ENCODE measurements at regions not wholly inside any gene's neighbourhood (a gene's known extent, or its start where the extent isn't known, plus 50 kb on each side); places are given as distances from the start of the nearest gene placed in this dataset.

- no peak for DNase-seq
Observed at GRCh38 chr5:107325866-107326265, 344.9 kb downstream of the EFNA5 start.

- DNase-seq: no peak
Observed at GRCh38 chr5:107324809-107325208, 345.9 kb downstream of the EFNA5 start.

GRCh38 chr5:107324071-107324470 is 346.7 kb downstream of the EFNA5 start:
- DNase-seq: no peak

- DNase-seq: no peak
Observed at GRCh38 chr5:107323536-107323935, 347.2 kb downstream of the EFNA5 start.

DNA sequence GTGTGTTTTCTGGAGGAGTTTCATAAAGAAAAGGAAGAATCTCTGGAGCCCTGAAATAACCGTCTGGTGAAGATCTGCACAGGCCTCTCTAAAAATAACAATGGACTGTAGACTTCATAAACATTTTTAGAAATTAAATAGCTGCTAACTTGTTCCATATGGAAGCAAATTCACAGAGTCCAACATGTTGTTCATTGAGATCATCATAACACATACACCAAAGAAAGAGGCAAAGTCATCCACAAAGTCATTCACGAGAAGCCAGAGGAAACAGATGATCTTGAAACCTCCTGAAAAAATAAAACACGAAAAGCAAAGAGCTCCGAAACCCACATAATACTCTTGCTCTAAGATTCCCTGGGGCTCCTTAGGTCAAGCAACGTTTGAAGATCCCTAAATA is 347.8 kb downstream of the EFNA5 start:
- DNase-seq: no peak

- DNase-seq: no peak
Observed at GRCh38 chr5:107321906-107322305, 348.8 kb downstream of the EFNA5 start.

GRCh38 chr5:107320846-107321245 is 349.9 kb downstream of the EFNA5 start:
- DNase-seq: no peak

DNA sequence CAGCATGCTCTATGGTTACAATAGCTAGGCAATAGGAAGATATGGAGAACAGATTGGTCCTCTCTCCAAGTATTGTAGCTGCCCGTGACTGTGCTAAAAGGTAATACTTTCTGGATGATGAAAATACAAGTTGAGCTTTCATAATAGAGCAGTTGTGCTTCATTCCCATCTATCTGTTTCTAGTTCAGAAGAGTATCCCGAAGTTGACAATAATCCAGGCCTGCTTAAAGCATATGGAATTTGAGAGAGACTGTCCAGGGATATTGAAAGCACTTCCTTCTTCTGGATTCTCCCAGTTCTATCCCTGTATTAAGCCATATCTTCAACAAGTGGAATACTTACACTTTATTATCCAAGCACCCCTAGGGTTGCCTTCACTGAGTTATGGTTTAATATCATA is 350.4 kb downstream of the EFNA5 start:
- no peak for DNase-seq

DNA sequence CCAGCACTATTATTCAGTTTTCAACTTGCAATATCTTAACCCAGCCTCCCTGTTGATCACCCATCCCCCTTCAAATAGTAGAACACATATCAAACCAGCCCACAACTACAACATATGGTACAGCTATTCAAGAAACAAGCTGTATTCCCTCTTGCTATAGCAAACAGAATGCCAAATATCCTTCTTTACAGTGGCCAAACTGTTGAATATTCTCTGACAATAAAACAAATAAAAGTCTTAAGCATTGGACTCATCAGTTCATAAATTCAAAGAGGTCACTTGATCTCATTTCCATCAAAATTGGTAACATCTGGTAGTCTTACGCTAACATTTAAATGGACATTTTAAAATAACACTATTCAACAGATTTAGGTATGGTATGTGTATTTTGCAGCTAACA is 350.8 kb downstream of the EFNA5 start:
- DNase-seq: no peak

GRCh38 chr5:107314330-107314729 is 356.4 kb downstream of the EFNA5 start:
- no peak for DNase-seq

DNA sequence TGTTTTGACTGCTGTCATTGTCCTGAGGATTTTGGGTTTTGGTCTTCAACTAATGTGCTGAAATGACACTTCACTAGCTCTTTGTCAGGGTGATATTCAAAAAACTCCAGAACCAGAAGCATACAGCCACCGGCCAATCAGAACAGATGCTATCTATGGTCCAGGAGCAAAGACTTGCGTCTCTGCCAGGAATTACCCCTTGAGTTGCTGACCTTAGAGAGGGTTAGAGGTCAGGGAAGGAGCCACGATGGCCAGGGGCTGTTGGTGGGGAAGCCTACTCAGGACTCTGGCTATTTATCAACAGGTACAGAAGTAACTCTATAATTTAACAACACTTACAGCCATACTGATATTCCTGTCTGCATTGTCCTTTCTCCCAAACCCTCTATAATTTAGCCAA is 356.8 kb downstream of the EFNA5 start:
- DNase-seq: no peak

GRCh38 chr5:107313098-107313497 is 357.6 kb downstream of the EFNA5 start:
- no peak for DNase-seq

GRCh38 chr5:107310181-107310580 is 360.6 kb downstream of the EFNA5 start:
- no peak for DNase-seq

DNA sequence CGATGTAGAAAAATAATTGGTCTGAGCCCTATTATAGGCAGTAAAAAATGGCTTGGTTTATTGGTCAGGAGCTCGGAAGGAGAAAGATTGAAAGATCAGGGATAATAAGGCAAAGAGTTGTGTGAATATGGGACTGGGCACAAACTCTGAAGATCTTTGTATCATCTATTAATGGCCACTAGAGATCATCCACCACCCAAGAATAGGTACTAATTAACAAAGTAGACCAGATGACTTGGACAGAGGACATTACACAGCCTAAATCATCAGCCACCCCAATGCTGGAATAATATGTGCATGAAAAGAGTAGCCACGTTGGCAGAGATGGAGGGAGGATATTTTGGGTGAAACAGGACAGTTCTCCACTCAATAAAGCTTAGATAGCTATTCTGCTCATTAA is 364.1 kb downstream of the EFNA5 start:
- DNase-seq: no peak

GRCh38 chr5:107306002-107306401 is 364.7 kb downstream of the EFNA5 start:
- no peak for DNase-seq

- no peak for DNase-seq
Observed at GRCh38 chr5:107304684-107305083, 366.1 kb downstream of the EFNA5 start.

DNA sequence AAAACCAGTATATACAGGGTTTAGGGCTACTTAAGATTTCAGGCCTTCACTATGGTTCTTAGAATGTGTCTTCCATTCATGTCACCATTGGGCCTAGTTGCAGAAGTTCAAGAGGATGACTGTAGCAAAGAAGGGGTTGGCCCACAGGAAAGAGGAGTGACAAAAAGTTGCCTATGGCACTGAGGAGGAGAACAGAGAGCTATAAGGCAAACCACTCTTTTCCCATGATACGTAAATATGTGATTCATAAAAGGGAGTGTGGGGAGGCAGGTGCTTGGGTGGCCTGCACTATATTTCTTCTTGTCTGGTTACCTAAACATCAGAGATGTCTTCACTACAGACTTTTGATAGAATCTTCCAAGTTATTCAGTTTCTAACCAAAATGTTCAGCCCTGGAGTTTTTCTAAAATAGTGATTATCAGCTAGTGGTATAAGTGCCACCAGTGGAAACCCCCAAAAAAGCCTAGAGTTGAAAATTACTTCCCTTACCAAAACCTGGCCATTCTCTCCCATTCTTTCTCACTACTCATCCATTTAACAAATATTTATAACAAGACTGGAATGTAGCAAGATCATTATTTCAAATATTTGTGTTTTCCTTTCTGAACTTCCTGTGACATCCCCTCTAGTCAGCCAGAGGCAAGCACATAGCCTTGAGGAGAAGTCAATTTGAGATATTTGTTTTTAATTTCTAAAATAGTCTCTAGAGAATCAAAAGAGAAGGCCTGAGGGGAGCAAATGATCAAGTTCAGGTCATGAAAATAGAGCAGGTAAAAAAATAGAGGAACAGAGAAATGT is 367.4 kb downstream of the EFNA5 start:
- no peak for DNase-seq

DNA sequence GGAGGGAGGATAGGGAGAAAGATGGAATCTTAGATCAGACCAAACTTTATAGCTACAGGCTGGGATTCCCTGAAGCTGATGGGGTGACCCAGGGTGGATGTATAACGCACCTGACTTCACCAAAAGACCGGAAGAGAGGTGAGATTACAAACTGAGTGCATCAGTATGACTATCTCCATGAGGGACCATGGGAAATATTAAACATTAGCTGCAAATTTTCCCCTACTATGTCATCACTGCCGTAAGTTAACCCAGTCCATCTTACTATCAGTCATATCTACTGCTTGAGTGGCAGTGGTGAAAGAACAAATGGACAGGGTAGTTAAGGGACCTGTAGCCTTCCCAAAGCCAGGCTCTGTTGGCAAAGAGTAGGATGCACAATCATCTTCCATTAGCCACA is 368.3 kb downstream of the EFNA5 start:
- DNase-seq: no peak

- no peak for DNase-seq
Observed at GRCh38 chr5:107301999-107302398, 368.7 kb downstream of the EFNA5 start.

DNA sequence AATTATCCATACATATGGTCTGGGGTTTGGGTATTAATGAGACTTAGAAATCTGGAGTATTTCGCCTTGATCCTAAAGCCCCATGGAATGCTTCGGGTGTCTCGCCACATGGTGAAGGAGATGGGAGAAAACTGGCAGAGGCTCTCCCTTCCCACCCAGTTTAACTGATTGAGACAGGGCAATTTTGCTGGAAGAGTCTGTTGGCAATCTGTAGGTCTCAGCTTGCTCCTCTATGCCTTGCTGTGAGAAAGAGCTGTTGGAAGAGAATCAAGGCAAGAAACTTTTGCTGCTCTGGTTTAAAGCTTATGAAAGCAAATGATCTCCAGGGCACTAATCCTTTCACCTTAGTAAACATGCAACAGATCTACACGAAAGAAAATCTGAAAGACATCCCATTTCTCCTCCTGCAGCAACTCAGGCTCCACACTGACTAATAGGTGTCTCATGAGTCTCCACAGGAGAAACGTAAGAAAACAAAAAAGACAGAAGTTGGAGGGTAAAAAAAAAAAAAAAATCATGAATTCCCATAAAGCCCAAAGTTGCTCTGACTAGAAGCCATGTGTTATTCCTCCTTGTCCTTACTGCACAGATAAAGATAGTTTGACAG is 369.9 kb downstream of the EFNA5 start:
- DNase-seq: no peak

GRCh38 chr5:107296572-107296971 is 374.2 kb downstream of the EFNA5 start:
- DNase-seq: no peak

DNA sequence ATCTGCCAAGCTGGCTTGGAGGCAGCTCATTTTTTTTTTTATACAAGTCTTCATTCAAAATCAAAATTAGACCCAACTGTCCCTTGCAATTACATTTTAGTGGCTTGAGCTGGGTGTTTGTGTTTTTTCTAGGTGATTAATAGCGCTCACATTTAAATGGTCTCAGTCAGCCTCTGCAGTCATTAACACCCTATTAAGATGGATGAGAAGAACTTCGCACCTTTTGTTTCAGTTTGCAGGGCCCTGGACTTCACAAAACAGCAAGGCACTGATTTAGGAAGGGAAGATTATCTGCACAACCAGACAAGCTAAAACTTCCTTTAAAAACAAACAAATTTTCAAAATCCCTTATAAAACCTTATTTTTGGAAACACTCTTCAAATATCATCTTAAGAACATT is 374.8 kb downstream of the EFNA5 start:
- no peak for DNase-seq

DNA sequence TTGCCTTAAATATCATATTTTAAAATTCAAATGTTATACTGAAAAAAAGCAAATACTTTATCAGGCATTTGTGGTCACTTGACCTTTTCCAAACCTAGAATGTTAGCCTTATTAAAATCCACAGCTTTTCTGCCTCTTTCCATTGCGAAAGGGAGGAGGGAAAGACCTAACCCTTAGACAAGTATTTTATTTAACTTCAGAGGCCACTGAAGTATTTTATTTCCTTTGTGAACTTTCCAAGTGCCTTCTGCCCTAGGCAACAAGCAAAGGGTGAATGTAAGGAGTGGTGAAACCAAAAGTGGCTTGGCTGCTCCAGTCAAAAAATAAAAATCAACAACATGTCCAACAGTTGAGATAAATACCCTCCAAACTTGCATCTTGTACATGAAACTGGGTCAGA is 376.1 kb downstream of the EFNA5 start:
- no peak for DNase-seq

DNA sequence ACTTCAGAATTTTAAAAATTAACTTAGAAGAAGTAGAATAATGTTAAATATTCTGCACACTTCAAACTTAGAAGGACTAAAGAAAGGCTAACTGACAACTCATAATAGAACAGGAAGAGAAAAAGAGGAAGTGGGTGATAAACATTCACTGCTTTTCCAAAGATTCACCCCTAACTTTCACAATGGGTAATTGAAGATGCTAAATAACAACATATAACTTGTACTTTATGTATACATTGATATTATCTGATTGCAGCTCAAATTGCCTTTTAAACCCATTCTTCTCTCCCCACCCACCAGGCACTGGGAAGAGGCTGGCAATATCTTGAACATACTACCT is 376.6 kb downstream of the EFNA5 start:
- no peak for DNase-seq
